ENCODE measurements at regions not wholly inside any gene's neighbourhood (a gene's known extent, or its start where the extent isn't known, plus 50 kb on each side); places are given as distances from the start of the nearest gene placed in this dataset.

DNA sequence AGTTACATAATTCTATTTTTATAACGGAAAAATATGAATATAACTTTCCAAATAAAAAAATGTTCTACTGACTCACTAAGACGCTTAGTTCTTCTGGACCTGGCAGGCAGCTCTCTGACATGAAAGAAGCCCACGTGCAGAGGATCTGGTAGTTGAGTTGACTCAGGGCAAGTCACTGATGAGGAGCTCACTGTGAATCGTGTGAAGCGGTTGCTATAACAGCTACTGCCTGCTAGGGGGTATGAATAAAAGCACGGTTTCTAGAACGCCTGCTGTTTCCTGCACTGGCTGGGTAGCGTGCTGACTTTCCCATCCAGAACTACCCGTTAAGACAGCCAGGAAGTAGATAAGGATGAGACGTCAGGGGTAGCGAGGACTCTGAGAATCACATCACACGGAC is 54.7 kb upstream of the WASF3 start:
- no peak overlapping the region for H3K27ac ChIP-seq
- no peak for TF ChIP-seq ZFX (IDR thresholded peaks at IDR 0.05; ENCODE audit: borderline replicate concordance)

DNA sequence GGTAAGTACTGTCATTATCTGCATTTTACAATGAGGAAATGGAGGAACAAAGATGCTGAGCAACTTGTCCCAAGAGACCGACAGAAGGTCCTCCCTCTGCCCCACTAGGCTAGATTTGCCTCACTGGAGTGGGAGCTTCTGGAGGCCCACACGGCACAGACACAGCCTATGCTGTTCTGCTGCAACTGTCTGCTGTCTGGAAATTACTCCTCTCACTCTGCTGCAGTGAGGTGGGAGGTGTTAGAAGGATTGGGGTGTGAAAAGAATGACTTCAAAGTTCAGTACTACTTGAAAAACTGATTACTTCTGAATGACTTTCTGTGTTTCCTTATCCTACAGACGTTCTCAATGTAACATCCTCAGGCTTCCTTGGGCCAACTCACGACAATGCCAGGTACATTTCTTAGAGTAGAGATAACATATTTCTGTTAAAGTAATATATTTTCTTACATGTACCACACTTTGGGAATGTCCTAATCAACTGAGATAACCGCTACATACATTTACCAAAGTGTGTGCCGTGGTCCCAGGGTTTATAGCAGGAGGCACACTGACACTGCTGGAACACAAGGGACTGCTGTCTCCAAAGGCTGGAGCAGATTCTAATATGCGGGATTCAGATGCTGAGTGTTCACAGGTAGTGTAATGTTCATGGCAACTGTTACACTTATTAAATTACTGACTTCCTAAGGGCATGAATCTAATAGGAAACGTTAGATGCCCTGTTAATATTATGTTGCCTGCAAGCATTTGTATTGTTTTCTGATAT is 53.5 kb upstream of the WASF3 start:
- no peak overlapping the region for H3K27ac ChIP-seq

More for the DNA sequence above, 53.5 kb upstream of the WASF3 start:
- TF ChIP-seq ZFX (IDR thresholded peaks at IDR 0.05; ENCODE audit: borderline replicate concordance) = no peak
- TF ChIP-seq, protein P1, sequence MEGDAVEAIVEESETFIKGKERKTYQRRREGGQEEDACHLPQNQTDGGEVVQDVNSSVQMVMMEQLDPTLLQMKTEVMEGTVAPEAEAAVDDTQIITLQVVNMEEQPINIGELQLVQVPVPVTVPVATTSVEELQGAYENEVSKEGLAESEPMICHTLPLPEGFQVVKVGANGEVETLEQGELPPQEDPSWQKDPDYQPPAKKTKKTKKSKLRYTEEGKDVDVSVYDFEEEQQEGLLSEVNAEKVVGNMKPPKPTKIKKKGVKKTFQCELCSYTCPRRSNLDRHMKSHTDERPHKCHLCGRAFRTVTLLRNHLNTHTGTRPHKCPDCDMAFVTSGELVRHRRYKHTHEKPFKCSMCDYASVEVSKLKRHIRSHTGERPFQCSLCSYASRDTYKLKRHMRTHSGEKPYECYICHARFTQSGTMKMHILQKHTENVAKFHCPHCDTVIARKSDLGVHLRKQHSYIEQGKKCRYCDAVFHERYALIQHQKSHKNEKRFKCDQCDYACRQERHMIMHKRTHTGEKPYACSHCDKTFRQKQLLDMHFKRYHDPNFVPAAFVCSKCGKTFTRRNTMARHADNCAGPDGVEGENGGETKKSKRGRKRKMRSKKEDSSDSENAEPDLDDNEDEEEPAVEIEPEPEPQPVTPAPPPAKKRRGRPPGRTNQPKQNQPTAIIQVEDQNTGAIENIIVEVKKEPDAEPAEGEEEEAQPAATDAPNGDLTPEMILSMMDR (IDR thresholded peaks at IDR 0.05) = no peak

Data from 22Rv1 (cell line).